ENCODE measurements at regions not wholly inside any gene's neighbourhood (a gene's known extent, or its start where the extent isn't known, plus 50 kb on each side); places are given as distances from the start of the nearest gene placed in this dataset.

GRCh38 chr6:135600086-135600702, 102.7 kb upstream of the AHI1 start:
- TF ChIP-seq REST (IDR thresholded peaks at IDR 0.05; ENCODE audit: insufficient replicate concordance, low read depth) (no peak), CTCF (IDR thresholded peaks at IDR 0.05; ENCODE audit: insufficient read depth, low read length) (no peak), POLR2AphosphoS5 (IDR thresholded peaks at IDR 0.05; ENCODE audit: low read depth) (no peak), SPI1 (IDR thresholded peaks at IDR 0.05; ENCODE audit: borderline replicate concordance, low read depth) (no peak), GABPA (IDR thresholded peaks at IDR 0.05; ENCODE audit: low read depth) (no peak)
